ENCODE measurements at regions not wholly inside any gene's neighbourhood (a gene's known extent, or its start where the extent isn't known, plus 50 kb on each side); places are given as distances from the start of the nearest gene placed in this dataset.
"Not testable (repeated sequence)": the region's sequence is repeated elsewhere in the genome, so short reads cannot be mapped to it uniquely, and the experiment has no call there.

GRCh38 chr10:4599471-4599870 lies 226.5 kb upstream of the AKR1E2 start:
- Mint-ChIP-seq H3K36me3 (ENCODE audit: unreplicated experiment) (no peaks in the 10 kb centered on the region), H3K9me3 (ENCODE audit: unreplicated experiment) (no peaks in the 10 kb centered on the region), H3K4me3 (ENCODE audit: unreplicated experiment) (no peak overlapping the region), H3K27ac (ENCODE audit: unreplicated experiment) (no peak overlapping the region), H3K27me3 (ENCODE audit: unreplicated experiment) (no peaks in the 10 kb centered on the region), H3K4me1 (ENCODE audit: unreplicated experiment) (no peaks in the 10 kb centered on the region)
- no peak for TF ChIP-seq CTCF (IDR thresholded peaks at IDR 0.05)
- no peak for DNase-seq (ENCODE audit: extremely low spot score, unreplicated experiment)

GRCh38 chr10:4597898-4598297 lies 228.1 kb upstream of the AKR1E2 start:
- not testable (repeated sequence) for H3K27me3 Mint-ChIP-seq (ENCODE audit: unreplicated experiment)

GRCh38 chr10:4596951-4597350 lies 229.1 kb upstream of the AKR1E2 start:
- no peaks in the 10 kb centered on the region for H3K36me3 Mint-ChIP-seq (ENCODE audit: unreplicated experiment)
- no peak for DNase-seq (ENCODE audit: extremely low spot score, unreplicated experiment)
- no peaks in the 10 kb centered on the region for H3K27me3 Mint-ChIP-seq (ENCODE audit: unreplicated experiment)
- H3K27ac Mint-ChIP-seq (ENCODE audit: unreplicated experiment), result no peak overlapping the region
- H3K9me3 Mint-ChIP-seq (ENCODE audit: unreplicated experiment), result no peaks in the 10 kb centered on the region
- TF ChIP-seq CTCF (IDR thresholded peaks at IDR 0.05), result no peak
- no peaks in the 10 kb centered on the region for H3K4me1 Mint-ChIP-seq (ENCODE audit: unreplicated experiment)
- no peak overlapping the region for H3K4me3 Mint-ChIP-seq (ENCODE audit: unreplicated experiment)

More at GRCh38 chr10:4597898-4598297, 228.1 kb upstream of the AKR1E2 start:
- H3K4me3 Mint-ChIP-seq (ENCODE audit: unreplicated experiment); H3K36me3 Mint-ChIP-seq (ENCODE audit: unreplicated experiment); DNase-seq (ENCODE audit: extremely low spot score, unreplicated experiment); H3K4me1 Mint-ChIP-seq (ENCODE audit: unreplicated experiment); H3K27ac Mint-ChIP-seq (ENCODE audit: unreplicated experiment); H3K9me3 Mint-ChIP-seq (ENCODE audit: unreplicated experiment): not testable (repeated sequence)

GRCh38 chr10:4595719-4596319 lies 230.2 kb upstream of the AKR1E2 start:
- Mint-ChIP-seq H3K27ac (ENCODE audit: unreplicated experiment) (no peak overlapping the region), H3K4me1 (ENCODE audit: unreplicated experiment) (no peaks in the 10 kb centered on the region), H3K36me3 (ENCODE audit: unreplicated experiment) (no peaks in the 10 kb centered on the region), H3K27me3 (ENCODE audit: unreplicated experiment) (no peaks in the 10 kb centered on the region), H3K4me3 (ENCODE audit: unreplicated experiment) (no peak overlapping the region), H3K9me3 (ENCODE audit: unreplicated experiment) (no peaks in the 10 kb centered on the region)
- DNase-seq (ENCODE audit: extremely low spot score, unreplicated experiment), result no peak
- TF ChIP-seq CTCF (IDR thresholded peaks at IDR 0.05), result no peak

- Mint-ChIP-seq H3K4me1 (ENCODE audit: unreplicated experiment) (peaks cover 7% of the 10 kb centered on the region), H3K27ac (ENCODE audit: unreplicated experiment) (no peak overlapping the region), H3K9me3 (ENCODE audit: unreplicated experiment) (no peaks in the 10 kb centered on the region), H3K27me3 (ENCODE audit: unreplicated experiment) (no peaks in the 10 kb centered on the region), H3K36me3 (ENCODE audit: unreplicated experiment) (no peaks in the 10 kb centered on the region), H3K4me3 (ENCODE audit: unreplicated experiment) (no peak overlapping the region)
- TF ChIP-seq CTCF (IDR thresholded peaks at IDR 0.05), result no peak
- no peak for DNase-seq (ENCODE audit: extremely low spot score, unreplicated experiment)
Measured at GRCh38 chr10:4590807-4591206, 235.2 kb upstream of the AKR1E2 start.

GRCh38 chr10:4588824-4589223 lies 237.2 kb upstream of the AKR1E2 start:
- Mint-ChIP-seq H3K4me1 (ENCODE audit: unreplicated experiment) (peaks cover 7% of the 10 kb centered on the region), H3K4me3 (ENCODE audit: unreplicated experiment) (no peak overlapping the region), H3K9me3 (ENCODE audit: unreplicated experiment) (no peaks in the 10 kb centered on the region), H3K27me3 (ENCODE audit: unreplicated experiment) (no peaks in the 10 kb centered on the region), H3K36me3 (ENCODE audit: unreplicated experiment) (no peaks in the 10 kb centered on the region), H3K27ac (ENCODE audit: unreplicated experiment) (no peak overlapping the region)
- no peak for TF ChIP-seq CTCF (IDR thresholded peaks at IDR 0.05)
- no peak for DNase-seq (ENCODE audit: extremely low spot score, unreplicated experiment)

All from osteocyte (in vitro differentiated cells).